ENCODE measurements at regions not wholly inside any gene's neighbourhood (a gene's known extent, or its start where the extent isn't known, plus 50 kb on each side); places are given as distances from the start of the nearest gene placed in this dataset.

GRCh38 chr1:106296431-106296830 lies 760.0 kb upstream of the PRMT6 start:
- TF ChIP-seq, protein P1, sequence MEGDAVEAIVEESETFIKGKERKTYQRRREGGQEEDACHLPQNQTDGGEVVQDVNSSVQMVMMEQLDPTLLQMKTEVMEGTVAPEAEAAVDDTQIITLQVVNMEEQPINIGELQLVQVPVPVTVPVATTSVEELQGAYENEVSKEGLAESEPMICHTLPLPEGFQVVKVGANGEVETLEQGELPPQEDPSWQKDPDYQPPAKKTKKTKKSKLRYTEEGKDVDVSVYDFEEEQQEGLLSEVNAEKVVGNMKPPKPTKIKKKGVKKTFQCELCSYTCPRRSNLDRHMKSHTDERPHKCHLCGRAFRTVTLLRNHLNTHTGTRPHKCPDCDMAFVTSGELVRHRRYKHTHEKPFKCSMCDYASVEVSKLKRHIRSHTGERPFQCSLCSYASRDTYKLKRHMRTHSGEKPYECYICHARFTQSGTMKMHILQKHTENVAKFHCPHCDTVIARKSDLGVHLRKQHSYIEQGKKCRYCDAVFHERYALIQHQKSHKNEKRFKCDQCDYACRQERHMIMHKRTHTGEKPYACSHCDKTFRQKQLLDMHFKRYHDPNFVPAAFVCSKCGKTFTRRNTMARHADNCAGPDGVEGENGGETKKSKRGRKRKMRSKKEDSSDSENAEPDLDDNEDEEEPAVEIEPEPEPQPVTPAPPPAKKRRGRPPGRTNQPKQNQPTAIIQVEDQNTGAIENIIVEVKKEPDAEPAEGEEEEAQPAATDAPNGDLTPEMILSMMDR (IDR thresholded peaks at IDR 0.05; ENCODE audit: insufficient read depth, low read length): no peak
- TF ChIP-seq POLR2AphosphoS5 (IDR thresholded peaks at IDR 0.05; ENCODE audit: low read depth): no peak
